ENCODE measurements at regions not wholly inside any gene's neighbourhood (a gene's known extent, or its start where the extent isn't known, plus 50 kb on each side); places are given as distances from the start of the nearest gene placed in this dataset.

DNA sequence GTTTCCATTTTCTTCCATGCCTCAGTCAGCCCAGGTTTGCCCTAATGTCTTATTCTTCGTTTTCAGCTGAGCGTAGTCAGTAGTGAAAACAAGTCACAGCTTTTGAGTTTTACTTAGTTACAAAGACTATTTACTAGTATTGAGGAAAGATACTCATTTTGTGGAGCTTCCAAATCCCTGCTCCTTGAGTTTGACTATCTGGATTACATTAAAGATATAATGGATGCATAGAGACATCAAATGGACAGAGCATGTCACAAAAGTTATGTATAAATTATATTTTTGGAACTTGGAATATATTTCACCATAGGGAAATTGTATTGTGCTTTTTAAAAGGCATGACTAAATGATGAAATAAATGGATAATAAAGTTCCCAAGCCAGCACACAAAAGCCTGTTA, 54.6 kb upstream of the AKAP13 start:
- no TSS peak for BruUV-seq (replicated peaks)
- CTCF ChIA-PET = no interaction called here
- no peak for TF ChIP-seq EZH2 (IDR thresholded peaks at IDR 0.05; ENCODE audit: low read depth)
- no peak for TF ChIP-seq CTCF (conservative IDR thresholded peaks at IDR 0.05)

DNA sequence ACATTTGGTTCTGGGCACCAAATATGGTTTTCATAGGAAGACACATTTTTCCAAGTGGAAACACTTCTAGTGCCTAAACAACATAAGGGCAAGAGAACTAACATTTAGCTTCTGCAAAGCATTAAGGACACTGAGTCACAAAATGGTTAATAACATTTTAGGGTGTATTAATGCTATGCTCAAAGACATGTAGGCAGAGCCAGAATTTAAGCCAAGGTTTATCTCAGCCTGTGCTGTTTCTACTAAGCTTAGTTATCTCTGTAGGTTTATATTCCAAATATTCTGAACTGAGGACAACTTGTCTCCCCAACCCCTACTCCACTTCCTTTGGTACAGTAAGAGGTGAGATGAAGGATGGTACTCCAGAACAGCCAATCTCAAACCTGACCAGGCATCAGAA, 54.1 kb upstream of the AKAP13 start:
- no peak overlapping the region for H3K27ac ChIP-seq
- no peaks in the 10 kb centered on the region for H3F3A ChIP-seq (ENCODE audit: insufficient read depth, low read depth)
- peaks cover 7% of the 10 kb centered on the region for H3K4me1 ChIP-seq (replicated peaks; ENCODE audit: insufficient read depth)
- intact Hi-C loops (cut with micrococcal nuclease; ENCODE audit: unreplicated experiment) = no loop called here
- no peaks in the 10 kb centered on the region for H3K36me3 ChIP-seq (ENCODE audit: low read depth)
- H3K4me3 ChIP-seq = no peak overlapping the region
- ChIA-PET CTCF (no interaction called here), POLR2A (ENCODE audit: unreplicated experiment) (no interaction called here)
- H2AFZ ChIP-seq = no peak overlapping the region
- no peaks in the 10 kb centered on the region for H4K20me1 ChIP-seq (ENCODE audit: insufficient read depth)
- H3K9me3 ChIP-seq (ENCODE audit: insufficient read depth, low read depth) = no peaks in the 10 kb centered on the region
- H3K4me2 ChIP-seq = no peak overlapping the region
- no peak for DNase-seq
- H3K27me3 ChIP-seq (ENCODE audit: insufficient read depth, low read depth) = no peaks in the 10 kb centered on the region
- no peaks in the 10 kb centered on the region for H3K9me2 ChIP-seq (ENCODE audit: insufficient read depth)
- TF ChIP-seq EZH2 (IDR thresholded peaks at IDR 0.05; ENCODE audit: low read depth) (no peak), CTCF (conservative IDR thresholded peaks at IDR 0.05) (no peak)
- H3K79me2 ChIP-seq (ENCODE audit: low read depth) = no peaks in the 10 kb centered on the region
- BruUV-seq (replicated peaks) = no TSS peak

More for the DNA sequence above, 54.6 kb upstream of the AKAP13 start:
- DNase-seq = no peak
- H3K27me3 ChIP-seq (ENCODE audit: insufficient read depth, low read depth) = no peaks in the 10 kb centered on the region
- no peaks in the 10 kb centered on the region for H3K9me3 ChIP-seq (ENCODE audit: insufficient read depth, low read depth)
- POLR2A ChIA-PET (ENCODE audit: unreplicated experiment) = interaction anchor here (0.6 kb wide), 1 partner anchor 87 kb away, joined by 3 read pairs; no protein-coding TSS in a partner anchor
- no peaks in the 10 kb centered on the region for H3K79me2 ChIP-seq (ENCODE audit: low read depth)
- no peaks in the 10 kb centered on the region for H4K20me1 ChIP-seq (ENCODE audit: insufficient read depth)
- H3K27ac ChIP-seq = no peak overlapping the region
- H3K4me2 ChIP-seq = no peak overlapping the region
- no peaks in the 10 kb centered on the region for H3K9me2 ChIP-seq (ENCODE audit: insufficient read depth)
- no peak overlapping the region for H3K4me3 ChIP-seq
- H3K36me3 ChIP-seq (ENCODE audit: low read depth) = no peaks in the 10 kb centered on the region
- intact Hi-C loops (cut with micrococcal nuclease; ENCODE audit: unreplicated experiment) = no loop called here
- H3K4me1 ChIP-seq (replicated peaks; ENCODE audit: insufficient read depth) = peaks cover 4% of the 10 kb centered on the region; the same call in 1 of the 2 replicates
- no peaks in the 10 kb centered on the region for H3F3A ChIP-seq (ENCODE audit: insufficient read depth, low read depth)
- H2AFZ ChIP-seq = no peak overlapping the region

- no peak overlapping the region for H3K4me3 ChIP-seq
- intact Hi-C loops (cut with micrococcal nuclease; ENCODE audit: unreplicated experiment) = no loop called here
- no peak overlapping the region for H3K4me2 ChIP-seq
- no peak for DNase-seq
- no peak overlapping the region for H2AFZ ChIP-seq
- H4K20me1 ChIP-seq (ENCODE audit: insufficient read depth) = no peaks in the 10 kb centered on the region
- peaks cover 13% of the 10 kb centered on the region for H3K4me1 ChIP-seq (replicated peaks; ENCODE audit: insufficient read depth)
- no peaks in the 10 kb centered on the region for H3K27me3 ChIP-seq (ENCODE audit: insufficient read depth, low read depth)
- H3K27ac ChIP-seq = no peak overlapping the region
- no TSS peak for BruUV-seq (replicated peaks)
- ChIA-PET POLR2A (ENCODE audit: unreplicated experiment) (no interaction called here), CTCF (interaction anchor here (0.6 kb wide), 1 partner anchor 53 kb away, joined by 3 read pairs; the partner anchor contains the start of gene AKAP13)
- H3K36me3 ChIP-seq (ENCODE audit: low read depth) = no peaks in the 10 kb centered on the region
- TF ChIP-seq EZH2 (IDR thresholded peaks at IDR 0.05; ENCODE audit: low read depth) (no peak), CTCF (conservative IDR thresholded peaks at IDR 0.05) (no peak)
- no peaks in the 10 kb centered on the region for H3K9me2 ChIP-seq (ENCODE audit: insufficient read depth)
- H3K9me3 ChIP-seq (ENCODE audit: insufficient read depth, low read depth) = no peaks in the 10 kb centered on the region
- H3K79me2 ChIP-seq (ENCODE audit: low read depth) = no peaks in the 10 kb centered on the region
- H3F3A ChIP-seq (ENCODE audit: insufficient read depth, low read depth) = no peaks in the 10 kb centered on the region
Measured at GRCh38 chr15:85327820-85328219, 52.6 kb upstream of the AKAP13 start.

Measured in PC-9 (cell line).